Esophagus squamous epithelium (tissue), 5 donors: ENCODE measurements at regions not wholly inside any gene's neighbourhood (a gene's known extent, or its start where the extent isn't known, plus 50 kb on each side); places are given as distances from the start of the nearest gene placed in this dataset.

ENCODE experiments used
- DNase-seq: peaks from one replicate; lab custom pipeline; 2025; lab: John Stamatoyannopoulos, UW
- H3K27ac ChIP-seq, 4 donors: fragments of 200-600 bp; sonication (generic); one replicate each; pipeline ENCODE4 v1.5.1; 2016 to 2019; ENCODE audit warnings: mild to moderate bottlenecking in 1 of 4
- H3K27me3 ChIP-seq, 4 donors: fragments of 200-600 bp; sonication (generic); 1 replicate in 3 of 4; 2 replicates in 1 of 4; pipeline versions ENCODE4 v1.5.1 to v1.6.0; 2017 to 2021; ENCODE audit warnings: antibody characterized with exemption in 1 of 4
- H3K36me3 ChIP-seq, 3 donors: fragments of 200-600 bp; sonication (generic); one replicate each; pipeline ENCODE4 v1.5.1; 2016 to 2019
- H3K4me1 ChIP-seq, 3 donors: fragments of 200-600 bp; sonication (generic); one replicate each; pipeline ENCODE4 v1.5.1; 2017 to 2019
- H3K4me3 ChIP-seq, 4 donors: fragments of 200-600 bp; sonication (generic); 1 replicate in 3 of 4; 2 replicates in 1 of 4; pipeline ENCODE4 v1.5.1; 2016 to 2019; ENCODE audit warnings: mild to moderate bottlenecking in 2 of 4, moderate library complexity in 1 of 4
- H3K9me3 ChIP-seq, 3 donors: fragments of 200-600 bp; sonication (generic); one replicate each; pipeline ENCODE4 v1.5.1; 2016 to 2019
- CTCF ChIP-seq, 6 experiments: fragments of 450-650 bp in 4 of 6; fragments of 200-600 bp in 2 of 6; sonication (generic) in 2 of 6; IDR thresholded peaks; one replicate each; pipeline ENCODE4 v1.5.1; 2016 to 2019; ENCODE audit warnings: antibody characterized with exemption in 6 of 6, mild to moderate bottlenecking in 4 of 6, moderate library complexity in 4 of 6
- POLR2A ChIP-seq, 4 donors: fragments of 450-650 bp; IDR thresholded peaks; one replicate each; pipeline ENCODE4 v1.6.1; 2017; ENCODE audit warnings: antibody characterized with exemption in 4 of 4, mild to moderate bottlenecking in 4 of 4, moderate library complexity in 3 of 4
- WGBS, 2 donors: methylation state at CpG; one replicate each; pipeline ENCODE4 v1.1.5; 2018; 5-methylcytosine and 5-hydroxymethylcytosine counted together
- intact Hi-C: fragments of 100-400 bp; cut with DNase I; formaldehyde crosslinking; loops from one replicate; pipeline ENCODE4 v1.15.0; 2022
- donor health status: DM: yes; HTN: yes; CAD: no.

DNA sequence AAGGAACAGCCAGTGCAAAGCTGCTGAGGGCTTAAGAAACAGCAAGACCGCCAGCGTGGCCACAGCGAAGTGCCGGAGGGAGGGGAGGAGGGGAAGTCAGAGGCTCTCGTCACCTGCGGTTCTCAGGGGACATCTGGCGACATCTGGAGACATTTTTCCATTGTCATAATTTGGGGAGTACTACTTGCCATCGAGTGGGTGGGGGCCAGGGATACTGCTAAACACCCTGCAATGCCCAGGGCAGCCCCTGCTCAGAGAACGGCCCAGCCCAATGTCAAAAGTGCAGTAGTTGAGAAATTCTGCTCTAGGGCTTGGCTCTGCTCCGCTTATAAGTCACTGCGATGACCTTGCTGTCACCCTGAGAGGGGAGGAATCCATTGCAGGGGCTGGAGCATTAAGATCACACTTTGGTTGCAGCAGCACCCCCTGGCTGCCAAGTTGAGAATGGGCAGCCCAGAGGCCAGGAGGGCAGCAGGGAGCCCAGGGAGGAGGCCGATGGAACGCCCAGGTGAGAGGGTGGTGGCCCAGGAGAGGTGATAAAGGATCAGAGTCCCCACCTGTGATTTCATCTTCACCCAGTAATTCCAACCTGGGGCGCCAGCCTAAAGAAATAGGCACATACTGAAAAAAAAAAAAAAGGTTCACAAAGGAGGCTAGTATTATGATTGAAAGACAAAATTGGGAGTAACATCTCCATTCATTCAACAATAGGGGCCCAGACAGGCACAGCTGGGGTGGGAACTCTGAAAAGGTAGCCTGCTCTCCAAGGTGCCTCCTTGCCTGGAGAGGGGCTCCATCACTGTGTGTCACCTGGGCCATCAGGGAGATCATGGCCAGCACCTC is 218.2 kb downstream of the BMP7 start:
- Histone ChIP-seq H3K36me3 (no peaks in the 10 kb centered on the region), H3K4me1 (peaks cover 20 to 47% (median 22%) of the 10 kb centered on the region in 3 donors), H3K27ac (peak overlapping the region; percentile 58 to 86 (median 71)), H3K27me3 (peaks cover 0 to 17% (median 0%) of the 10 kb centered on the region in 4 donors), H3K9me3 (no peaks in the 10 kb centered on the region), H3K4me3 (no peak overlapping the region)
- intact Hi-C loops = no loop called here
- WGBS, 2 donors = 28 to 41% methylated on average over 11 to 14 of the region's 14 CpGs
- no peak for DNase-seq
- TF ChIP-seq POLR2A (IDR thresholded peaks at IDR 0.05) = no peak
- TF ChIP-seq CTCF (IDR thresholded peaks at IDR 0.05) = peak in 5 of 6 experiments; percentile 65 to 91 (median 80)

- DNase-seq = no peak
- Histone ChIP-seq H3K27me3 (peaks cover 0 to 12% (median 0%) of the 10 kb centered on the region in 4 donors), H3K27ac (peak overlapping the region in 2 of 4 donors; percentile 27 to 86), H3K4me1 (peaks cover 13 to 40% (median 20%) of the 10 kb centered on the region in 3 donors), H3K9me3 (no peaks in the 10 kb centered on the region), H3K4me3 (no peak overlapping the region), H3K36me3 (no peaks in the 10 kb centered on the region)
- 72 to 76% methylated on average over 4 to 10 of the region's 10 CpGs for WGBS, 2 donors
- TF ChIP-seq CTCF (IDR thresholded peaks at IDR 0.05) (no peak), POLR2A (IDR thresholded peaks at IDR 0.05) (no peak)
- intact Hi-C loops = no loop called here
Observed at GRCh38 chr20:57049296-57049695, 217.1 kb downstream of the BMP7 start.

DNA sequence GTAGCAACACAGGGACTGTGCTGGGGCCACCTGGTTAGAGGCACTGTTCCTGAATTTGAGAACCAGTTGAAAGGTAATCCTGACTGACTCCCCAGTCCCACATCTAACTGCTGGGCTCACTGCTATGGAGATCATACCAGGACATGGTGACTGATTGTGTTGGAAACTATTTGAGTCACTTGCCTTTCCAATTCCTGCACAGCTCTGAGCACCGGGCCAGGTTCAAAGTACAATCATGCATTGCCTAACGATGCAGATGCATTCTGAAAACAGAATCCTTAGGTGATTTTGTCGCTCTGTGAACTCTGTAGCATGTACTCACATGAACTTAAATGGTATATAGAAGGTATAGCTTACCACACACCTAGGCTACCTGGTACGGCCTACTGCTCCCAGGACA is 215.3 kb downstream of the BMP7 start:
- 70 to 96% methylated on average over 4 of the region's 4 CpGs for WGBS, 2 donors
- no peak for DNase-seq

DNA sequence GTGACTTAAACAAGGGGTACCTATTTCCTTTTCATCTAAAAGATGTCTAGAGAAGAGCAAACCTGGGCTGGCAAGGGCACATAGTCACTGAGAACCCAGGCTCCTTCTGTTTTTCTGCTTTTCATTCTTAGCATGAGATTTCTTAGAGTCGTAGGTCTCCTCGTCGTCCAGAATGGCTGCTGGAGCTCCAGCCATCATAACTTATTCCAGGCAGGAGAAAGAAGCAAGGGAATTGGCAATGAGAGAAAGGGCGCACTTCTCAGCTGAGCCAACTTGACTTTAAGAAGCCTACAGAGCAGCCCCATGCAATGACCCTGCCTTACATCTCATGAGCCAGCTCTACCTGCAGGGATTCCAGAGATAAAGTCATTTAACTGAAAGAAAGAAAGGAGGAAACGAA is 213.4 kb downstream of the BMP7 start:
- intact Hi-C loops = loop anchor here (10.0 kb wide), 1 partner anchor 498 kb away; no protein-coding TSS in a partner anchor
- WGBS, 2 donors = 87 to 88% methylated on average over 5 of the region's 5 CpGs
- no peak overlapping the region for H3K27ac ChIP-seq

More for the DNA sequence above, 215.3 kb downstream of the BMP7 start:
- intact Hi-C loops = loop anchor here (10.0 kb wide), 1 partner anchor 496 kb away; no protein-coding TSS in a partner anchor
- H3K27ac ChIP-seq = no peak overlapping the region
- H3K36me3 ChIP-seq = no peaks in the 10 kb centered on the region
- no peaks in the 10 kb centered on the region for H3K9me3 ChIP-seq
- H3K4me3 ChIP-seq = no peak overlapping the region
- H3K27me3 ChIP-seq = peaks cover 0 to 12% (median 0%) of the 10 kb centered on the region in 4 donors
- H3K4me1 ChIP-seq = peaks cover 13 to 40% (median 20%) of the 10 kb centered on the region in 3 donors
- TF ChIP-seq POLR2A (IDR thresholded peaks at IDR 0.05) (no peak), CTCF (IDR thresholded peaks at IDR 0.05) (no peak)

More for the DNA sequence above, 213.4 kb downstream of the BMP7 start:
- H3K27me3 ChIP-seq = no peaks in the 10 kb centered on the region
- TF ChIP-seq POLR2A (IDR thresholded peaks at IDR 0.05) = no peak
- TF ChIP-seq CTCF (IDR thresholded peaks at IDR 0.05) = no peak
- no peak overlapping the region for H3K4me3 ChIP-seq
- no peaks in the 10 kb centered on the region for H3K9me3 ChIP-seq
- no peak for DNase-seq
- no peaks in the 10 kb centered on the region for H3K36me3 ChIP-seq
- peaks cover 0 to 21% (median 5%) of the 10 kb centered on the region in 3 donors for H3K4me1 ChIP-seq
